Esophagus squamous epithelium (tissue), 4 donors: ENCODE measurements at regions not wholly inside any gene's neighbourhood (a gene's known extent, or its start where the extent isn't known, plus 50 kb on each side); places are given as distances from the start of the nearest gene placed in this dataset.

Experiments used
- POLR2A ChIP-seq, 4 donors: fragments of 450-650 bp; IDR thresholded peaks; one replicate each; pipeline ENCODE4 v1.6.1; 2017; ENCODE audit warnings: antibody characterized with exemption in 4 of 4, mild to moderate bottlenecking in 4 of 4, moderate library complexity in 3 of 4
- TF ChIP-seq, protein P1 (sequence below), 6 experiments: fragments of 450-650 bp in 4 of 6; fragments of 200-600 bp in 2 of 6; sonication (generic) in 2 of 6; IDR thresholded peaks; one replicate each; pipeline ENCODE4 v1.5.1; 2016 to 2019; ENCODE audit warnings: antibody characterized with exemption in 6 of 6, mild to moderate bottlenecking in 4 of 6, moderate library complexity in 4 of 6

DNA sequence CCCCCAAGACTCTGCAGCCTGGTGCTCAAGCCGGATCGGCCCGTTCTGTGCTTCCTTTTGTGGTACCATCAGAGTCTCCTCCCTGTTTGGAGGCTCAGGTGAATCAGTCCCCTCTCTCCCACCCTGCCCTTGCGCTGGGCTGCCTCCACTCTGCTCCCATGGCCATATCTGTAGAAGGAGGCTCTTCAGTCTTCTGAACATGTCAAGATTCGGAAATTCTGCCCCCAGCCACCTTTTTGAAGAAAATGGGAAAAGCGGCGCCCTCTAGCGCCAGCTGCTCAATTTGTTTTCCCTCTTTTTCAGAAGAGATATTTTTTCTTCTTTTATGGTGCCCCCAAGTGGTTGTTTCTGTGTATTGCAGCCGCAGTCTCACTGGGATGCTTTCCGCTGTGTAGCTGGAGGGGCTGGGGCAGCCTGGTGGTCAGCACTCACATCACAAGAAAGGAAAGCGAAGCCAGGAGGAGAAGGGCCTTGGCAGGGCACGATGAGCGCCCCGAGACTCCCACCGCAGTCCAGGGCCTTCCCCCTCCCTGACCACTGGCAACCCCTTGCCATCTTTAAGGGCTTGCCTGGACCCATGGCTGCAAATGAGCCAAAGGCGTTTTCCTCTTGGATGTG lies 58.4 kb upstream of the CACNA1E start:
- TF ChIP-seq, protein P1, sequence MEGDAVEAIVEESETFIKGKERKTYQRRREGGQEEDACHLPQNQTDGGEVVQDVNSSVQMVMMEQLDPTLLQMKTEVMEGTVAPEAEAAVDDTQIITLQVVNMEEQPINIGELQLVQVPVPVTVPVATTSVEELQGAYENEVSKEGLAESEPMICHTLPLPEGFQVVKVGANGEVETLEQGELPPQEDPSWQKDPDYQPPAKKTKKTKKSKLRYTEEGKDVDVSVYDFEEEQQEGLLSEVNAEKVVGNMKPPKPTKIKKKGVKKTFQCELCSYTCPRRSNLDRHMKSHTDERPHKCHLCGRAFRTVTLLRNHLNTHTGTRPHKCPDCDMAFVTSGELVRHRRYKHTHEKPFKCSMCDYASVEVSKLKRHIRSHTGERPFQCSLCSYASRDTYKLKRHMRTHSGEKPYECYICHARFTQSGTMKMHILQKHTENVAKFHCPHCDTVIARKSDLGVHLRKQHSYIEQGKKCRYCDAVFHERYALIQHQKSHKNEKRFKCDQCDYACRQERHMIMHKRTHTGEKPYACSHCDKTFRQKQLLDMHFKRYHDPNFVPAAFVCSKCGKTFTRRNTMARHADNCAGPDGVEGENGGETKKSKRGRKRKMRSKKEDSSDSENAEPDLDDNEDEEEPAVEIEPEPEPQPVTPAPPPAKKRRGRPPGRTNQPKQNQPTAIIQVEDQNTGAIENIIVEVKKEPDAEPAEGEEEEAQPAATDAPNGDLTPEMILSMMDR (IDR thresholded peaks at IDR 0.05), result peak; percentile 93 to 98 (median 97)
- TF ChIP-seq POLR2A (IDR thresholded peaks at IDR 0.05), result no peak
